HFF-Myc (cell line): ENCODE measurements at regions not wholly inside any gene's neighbourhood (a gene's known extent, or its start where the extent isn't known, plus 50 kb on each side); places are given as distances from the start of the nearest gene placed in this dataset.

Experiments used
- DNase-seq: peaks from one replicate; pipeline ENCODE4 v3.0.0-alpha.2; 2011; ENCODE audit warnings: low read depth; ENCODE audit errors: extremely low read depth
- H3K4me3 ChIP-seq: replicated peaks from 2 replicates; pipeline ENCODE4 v1.5.1; 2011; ENCODE audit warnings: low read depth, mild to moderate bottlenecking, control low read depth, low read length
- CTCF ChIP-seq: IDR thresholded peaks from 2 replicates; pipeline ENCODE4 v1.5.1; 2012; ENCODE audit warnings: mild to moderate bottlenecking, low read depth, low read length, control low read depth; ENCODE audit errors: missing control alignments

- H3K4me3 ChIP-seq, result no peak overlapping the region
- no peak for TF ChIP-seq CTCF
- no peak for DNase-seq
These were observed 64.1 kb upstream of the GNG12 start for GRCh38 chr1:67897270-67897949.

- no peak for TF ChIP-seq CTCF
- H3K4me3 ChIP-seq, result no peak overlapping the region
- DNase-seq, result no peak
These were observed 63.6 kb upstream of the GNG12 start for GRCh38 chr1:67896826-67897225.

- no peak for DNase-seq
- no peak overlapping the region for H3K4me3 ChIP-seq
- no peak for TF ChIP-seq CTCF
These were observed 61.9 kb upstream of the GNG12 start for GRCh38 chr1:67894981-67895735.

GRCh38 chr1:67893126-67893495, 59.8 kb upstream of the GNG12 start:
- no peak for DNase-seq
- no peak for TF ChIP-seq CTCF
- no peak overlapping the region for H3K4me3 ChIP-seq

GRCh38 chr1:67892476-67893125, 59.3 kb upstream of the GNG12 start:
- TF ChIP-seq CTCF, result no peak
- H3K4me3 ChIP-seq, result no peak overlapping the region
- DNase-seq, result no peak

- no peak for TF ChIP-seq CTCF
- no peak for DNase-seq
- no peak overlapping the region for H3K4me3 ChIP-seq
These were observed 57.6 kb upstream of the GNG12 start for GRCh38 chr1:67890857-67891256.
